Kidney (tissue), 13 donors: ENCODE measurements at regions not wholly inside any gene's neighbourhood (a gene's known extent, or its start where the extent isn't known, plus 50 kb on each side); places are given as distances from the start of the nearest gene placed in this dataset.
"Not testable (repeated sequence)": the region's sequence is repeated elsewhere in the genome, so short reads cannot be mapped to it uniquely, and the experiment has no call there.

ENCODE experiments used
- DNase-seq, 5 donors: peaks; one replicate each; pipeline ENCODE4 v3.0.0-alpha.2; 2013 to 2020
- FAIRE-seq: peaks from 2 replicates; lab custom pipeline; 2012; peaks lifted over from hg19 to GRCh38; lab: Jason Lieb, UNC
- H3K27ac ChIP-seq, 2 donors: one replicate each; pipeline ENCODE4 v1.7.0; 2013; ENCODE audit warnings: low read depth in 2 of 2, low read length in 2 of 2, inconsistent platforms in 1 of 2
- H3K27me3 ChIP-seq: one replicate; pipeline ENCODE4 v1.7.1; 2013; ENCODE audit warnings: low read length, inconsistent platforms; ENCODE audit not compliant: control insufficient read depth, insufficient read depth
- H3K36me3 ChIP-seq, 3 donors: one replicate each; pipeline versions ENCODE4 v1.7.0 to v1.7.1; 2013; ENCODE audit warnings: low read length in 3 of 3, control low read depth in 1 of 3, inconsistent platforms in 1 of 3; ENCODE audit not compliant: insufficient read depth in 3 of 3, control insufficient read depth in 2 of 3
- H3K4me1 ChIP-seq, 3 donors: one replicate each; pipeline versions ENCODE4 v1.7.0 to v1.7.1; 2013; ENCODE audit warnings: low read length in 3 of 3, inconsistent platforms in 1 of 3, low read depth in 1 of 3; ENCODE audit not compliant: control insufficient read depth in 2 of 3, insufficient read depth in 2 of 3
- H3K4me3 ChIP-seq, 3 donors: one replicate each; pipeline versions ENCODE4 v1.7.0 to v1.8.1; 2013; ENCODE audit warnings: low read length in 3 of 3, control low read depth in 1 of 3, inconsistent platforms in 1 of 3
- H3K9ac ChIP-seq, 3 donors: one replicate each; pipeline versions ENCODE4 v1.7.0 to v1.7.1; 2013; ENCODE audit warnings: low read length in 3 of 3, control low read depth in 1 of 3, inconsistent platforms in 1 of 3
- H3K9me3 ChIP-seq, 3 donors: one replicate each; pipeline versions ENCODE4 v1.7.0 to v1.7.1; 2013; ENCODE audit warnings: low read length in 3 of 3, control low read depth in 1 of 3, inconsistent platforms in 1 of 3; ENCODE audit not compliant: control insufficient read depth in 2 of 3, insufficient read depth in 1 of 3
- CTCF ChIP-seq: IDR thresholded peaks from 3 replicates; pipeline ENCODE4 v1.5.1; 2012; ENCODE audit warnings: mild to moderate bottlenecking, moderate library complexity, borderline replicate concordance; ENCODE audit not compliant: insufficient read depth; ENCODE audit errors: extremely low read depth
- intact Hi-C: fragments of 100-400 bp; cut with DNase I; formaldehyde crosslinking; loops from one replicate; pipeline ENCODE4 v1.11.1; 2022
- donor health status: control.
- donor health status: control.
- donor health status: control.
- donor health status: control.
- donor health status: control.
- donor health status: DM: yes; HTN: yes; CAD: no.
- donor health status: Normal renal cell carcinoma (clear cell type).

DNA sequence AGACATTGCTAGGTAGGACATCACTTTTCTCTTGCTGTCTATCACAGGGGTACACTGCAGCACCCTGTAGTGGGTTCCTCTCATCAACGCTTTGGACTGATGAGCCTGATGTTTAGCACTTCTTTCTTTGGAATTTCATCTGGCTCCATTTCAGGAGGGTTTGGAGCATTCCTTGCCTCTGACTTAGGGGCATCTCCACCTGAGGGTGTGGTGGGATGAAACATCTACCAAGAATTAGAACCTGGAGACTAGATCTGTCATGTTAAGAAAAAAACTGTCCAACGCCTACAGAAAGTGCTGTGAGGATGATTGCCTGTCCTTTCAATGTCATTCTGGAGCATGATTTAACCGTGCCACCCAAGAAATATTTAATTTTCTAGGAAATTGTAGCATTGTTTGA lies 648.4 kb downstream of the ETS1 start:
- no peak for DNase-seq
- Histone ChIP-seq H3K9me3 (no peaks in the 10 kb centered on the region), H3K27ac (no peak overlapping the region), H3K36me3 (no peaks in the 10 kb centered on the region), H3K4me3 (no peak overlapping the region), H3K9ac (no peak overlapping the region), H3K27me3 (no peaks in the 10 kb centered on the region), H3K4me1 (no peaks in the 10 kb centered on the region)
- intact Hi-C loops: no loop called here
- no peak for FAIRE-seq
- TF ChIP-seq CTCF: no peak

DNA sequence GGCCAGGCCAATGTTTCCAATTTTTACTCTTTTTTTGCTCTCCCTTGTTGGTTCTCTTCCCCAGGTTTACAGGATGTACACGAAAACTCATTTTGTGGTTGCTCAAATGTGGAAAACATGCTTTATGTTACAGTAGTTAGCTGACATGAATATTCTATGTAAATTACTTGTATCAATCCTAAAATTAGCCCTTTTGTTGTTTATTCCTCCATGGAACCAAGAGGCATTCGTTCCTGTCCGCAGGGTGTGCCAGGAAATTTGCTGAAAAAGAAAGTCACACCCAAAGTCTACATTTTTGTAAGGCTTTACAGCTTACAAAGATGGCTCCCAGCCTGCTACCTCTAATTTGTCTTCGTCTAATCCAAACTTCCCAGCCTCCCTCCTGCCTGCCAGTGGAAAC lies 652.3 kb downstream of the ETS1 start:
- Histone ChIP-seq H3K36me3 (no peaks in the 10 kb centered on the region), H3K27ac (no peak overlapping the region), H3K9me3 (no peaks in the 10 kb centered on the region), H3K4me3 (no peak overlapping the region), H3K4me1 (no peaks in the 10 kb centered on the region), H3K9ac (no peak overlapping the region), H3K27me3 (no peaks in the 10 kb centered on the region)
- no peak for TF ChIP-seq CTCF
- DNase-seq (no peak), FAIRE-seq (no peak)
- intact Hi-C loops: no loop called here

GRCh38 chr11:127933961-127934360 lies 653.4 kb downstream of the ETS1 start:
- FAIRE-seq, H3K27ac ChIP-seq, H3K9ac ChIP-seq, H3K27me3 ChIP-seq, H3K9me3 ChIP-seq, H3K36me3 ChIP-seq, H3K4me1 ChIP-seq, DNase-seq, intact Hi-C loops, H3K4me3 ChIP-seq: not testable (repeated sequence)

- no peak for FAIRE-seq
- H3K4me1 ChIP-seq: no peaks in the 10 kb centered on the region
- no peak overlapping the region for H3K4me3 ChIP-seq
- no peak overlapping the region for H3K27ac ChIP-seq
- no peak overlapping the region for H3K9ac ChIP-seq
- no peaks in the 10 kb centered on the region for H3K9me3 ChIP-seq
- no peak for DNase-seq
- H3K27me3 ChIP-seq: no peaks in the 10 kb centered on the region
- intact Hi-C loops: no loop called here
- no peak for TF ChIP-seq CTCF
- H3K36me3 ChIP-seq: no peaks in the 10 kb centered on the region
Observed at GRCh38 chr11:127931803-127932202, 655.6 kb downstream of the ETS1 start.
